ENCODE measurements at regions not wholly inside any gene's neighbourhood (a gene's known extent, or its start where the extent isn't known, plus 50 kb on each side); places are given as distances from the start of the nearest gene placed in this dataset.

DNA sequence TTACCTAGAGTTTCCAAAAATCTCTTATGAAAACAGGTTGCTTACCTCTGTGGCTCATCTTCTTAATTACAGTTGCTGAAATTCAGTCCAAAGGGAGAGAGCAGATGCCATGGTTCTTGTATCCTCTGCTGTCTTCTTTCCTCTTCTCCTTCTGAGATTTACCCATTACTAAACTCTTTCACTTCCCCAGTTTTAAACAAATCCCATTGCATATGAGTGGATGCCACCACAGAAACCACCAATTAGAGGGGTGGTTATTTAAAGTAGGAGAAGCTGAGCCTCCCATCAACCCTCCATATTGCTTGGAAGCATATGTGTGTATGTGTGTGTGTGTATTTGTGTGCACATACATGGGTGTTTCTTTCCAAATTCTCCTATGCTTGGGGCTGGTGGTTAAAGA lies 128.5 kb upstream of the KCNK1 start:
- in situ Hi-C loops (cut with MboI; ENCODE audit: low sequenced_read_pairs in 4 of 4) (no loop called here), intact Hi-C loops (cut with DNase I; ENCODE audit: low total_unique reads) (no loop called here)
- Histone ChIP-seq H3K27me3 (no peaks in the 10 kb centered on the region), H3K36me3 (no peaks in the 10 kb centered on the region), H3K9me3 (no peaks in the 10 kb centered on the region), H3K27ac (no peak overlapping the region), H3K4me1 (no peaks in the 10 kb centered on the region), H3K4me3 (no peak overlapping the region)
- ATAC-seq = no peak
- TF ChIP-seq POLR2A (IDR thresholded peaks at IDR 0.05) = no peak
- no peak for DNase-seq

DNA sequence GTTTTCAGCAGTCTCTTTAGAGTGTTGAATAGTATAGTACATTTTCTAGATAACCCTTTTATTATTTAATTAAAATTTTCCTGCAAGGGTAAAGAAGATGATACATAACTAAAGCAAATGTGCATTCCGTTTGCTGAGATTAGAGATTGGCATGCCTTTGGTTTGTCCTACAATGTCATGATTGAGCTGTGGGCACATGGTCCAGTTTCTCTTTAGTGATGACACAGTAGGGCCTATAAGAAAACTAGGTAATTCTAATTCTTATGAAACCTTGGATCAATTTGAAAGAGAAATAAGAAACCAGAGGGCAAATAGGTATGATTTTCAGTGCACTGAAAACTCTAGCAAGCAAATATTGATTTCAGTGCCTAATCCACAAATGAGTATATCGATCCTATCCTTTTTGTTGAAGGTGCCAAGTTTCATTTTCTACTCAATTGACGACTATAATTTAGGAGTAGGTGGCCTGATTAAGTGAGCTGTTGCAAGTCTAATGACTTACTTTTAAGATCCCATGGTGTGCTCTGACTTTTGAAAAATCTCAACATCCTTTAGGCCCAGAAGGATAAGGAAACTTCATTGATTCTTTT lies 128.0 kb upstream of the KCNK1 start:
- TF ChIP-seq, protein P1, sequence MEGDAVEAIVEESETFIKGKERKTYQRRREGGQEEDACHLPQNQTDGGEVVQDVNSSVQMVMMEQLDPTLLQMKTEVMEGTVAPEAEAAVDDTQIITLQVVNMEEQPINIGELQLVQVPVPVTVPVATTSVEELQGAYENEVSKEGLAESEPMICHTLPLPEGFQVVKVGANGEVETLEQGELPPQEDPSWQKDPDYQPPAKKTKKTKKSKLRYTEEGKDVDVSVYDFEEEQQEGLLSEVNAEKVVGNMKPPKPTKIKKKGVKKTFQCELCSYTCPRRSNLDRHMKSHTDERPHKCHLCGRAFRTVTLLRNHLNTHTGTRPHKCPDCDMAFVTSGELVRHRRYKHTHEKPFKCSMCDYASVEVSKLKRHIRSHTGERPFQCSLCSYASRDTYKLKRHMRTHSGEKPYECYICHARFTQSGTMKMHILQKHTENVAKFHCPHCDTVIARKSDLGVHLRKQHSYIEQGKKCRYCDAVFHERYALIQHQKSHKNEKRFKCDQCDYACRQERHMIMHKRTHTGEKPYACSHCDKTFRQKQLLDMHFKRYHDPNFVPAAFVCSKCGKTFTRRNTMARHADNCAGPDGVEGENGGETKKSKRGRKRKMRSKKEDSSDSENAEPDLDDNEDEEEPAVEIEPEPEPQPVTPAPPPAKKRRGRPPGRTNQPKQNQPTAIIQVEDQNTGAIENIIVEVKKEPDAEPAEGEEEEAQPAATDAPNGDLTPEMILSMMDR (IDR thresholded peaks at IDR 0.05 in 4 of 5, conservative IDR thresholded peaks at IDR 0.05 in 1 of 5) = no peak
- TF ChIP-seq POLR2A (IDR thresholded peaks at IDR 0.05) = no peak
- no peaks in the 10 kb centered on the region for H3K36me3 ChIP-seq
- H3K4me3 ChIP-seq = no peak overlapping the region
- no peaks in the 10 kb centered on the region for H3K4me1 ChIP-seq
- DNase-seq = no peak
- intact Hi-C loops (cut with DNase I; ENCODE audit: low total_unique reads) = no loop called here
- H3K27ac ChIP-seq = no peak overlapping the region
- in situ Hi-C loops (cut with MboI; ENCODE audit: low sequenced_read_pairs in 4 of 4) = no loop called here
- H3K9me3 ChIP-seq = no peaks in the 10 kb centered on the region
- no peak for ATAC-seq
- no peaks in the 10 kb centered on the region for H3K27me3 ChIP-seq

DNA sequence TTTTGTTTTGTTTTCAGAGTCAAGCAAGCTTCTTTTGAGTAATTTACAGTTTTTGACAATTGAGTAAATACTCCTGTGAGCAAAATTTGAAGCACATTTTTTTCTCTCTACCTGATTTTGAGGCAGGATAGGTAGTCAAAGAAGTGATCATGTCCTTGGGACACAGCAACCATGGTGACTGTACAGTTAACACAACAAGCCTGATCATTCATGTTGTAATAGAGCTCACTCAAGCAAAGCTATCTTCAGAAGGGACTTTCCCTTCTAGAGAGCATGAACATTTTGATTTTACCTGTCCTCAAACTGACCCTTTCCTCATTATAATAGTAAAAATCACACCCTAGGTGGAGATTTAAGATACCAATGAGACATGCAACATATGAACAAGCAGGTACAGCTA lies 126.5 kb upstream of the KCNK1 start:
- ATAC-seq (no peak), DNase-seq (no peak)
- Histone ChIP-seq H3K9me3 (no peaks in the 10 kb centered on the region), H3K36me3 (no peaks in the 10 kb centered on the region), H3K4me3 (no peak overlapping the region), H3K27me3 (no peaks in the 10 kb centered on the region), H3K27ac (no peak overlapping the region), H3K4me1 (no peaks in the 10 kb centered on the region)
- in situ Hi-C loops (cut with MboI; ENCODE audit: low sequenced_read_pairs in 4 of 4) = no loop called here
- intact Hi-C loops (cut with DNase I; ENCODE audit: low total_unique reads) = no loop called here
- no peak for TF ChIP-seq POLR2A (IDR thresholded peaks at IDR 0.05)
- TF ChIP-seq, protein P1 (IDR thresholded peaks at IDR 0.05 in 4 of 5, conservative IDR thresholded peaks at IDR 0.05 in 1 of 5) = no peak

DNA sequence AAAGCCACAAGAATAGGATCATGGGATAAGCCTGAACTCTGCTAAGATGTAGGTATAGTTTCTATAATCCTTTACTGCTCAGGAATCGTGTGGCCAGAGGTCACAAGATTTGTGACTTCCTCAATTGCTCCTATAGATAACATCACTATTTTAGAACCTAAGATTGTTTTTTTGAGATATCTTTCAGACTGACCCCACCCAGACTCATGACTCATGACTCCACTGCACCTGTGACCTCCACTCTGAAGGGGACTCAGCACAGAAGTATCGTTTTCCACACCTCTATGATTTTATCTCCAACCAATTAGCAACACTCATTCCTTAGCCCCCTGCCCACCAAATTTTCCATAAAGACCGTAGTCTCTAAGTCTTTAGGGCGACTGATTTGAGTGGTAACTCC lies 124.5 kb upstream of the KCNK1 start:
- no peak for DNase-seq
- no peaks in the 10 kb centered on the region for H3K27me3 ChIP-seq
- no peak for ATAC-seq
- H3K27ac ChIP-seq = no peak overlapping the region
- TF ChIP-seq, protein P1 (IDR thresholded peaks at IDR 0.05 in 4 of 5, conservative IDR thresholded peaks at IDR 0.05 in 1 of 5) = no peak
- no peak for TF ChIP-seq POLR2A (IDR thresholded peaks at IDR 0.05)
- no peak overlapping the region for H3K4me3 ChIP-seq
- H3K9me3 ChIP-seq = no peaks in the 10 kb centered on the region
- no peaks in the 10 kb centered on the region for H3K4me1 ChIP-seq
- in situ Hi-C loops (cut with MboI; ENCODE audit: low sequenced_read_pairs in 4 of 4) = no loop called here
- intact Hi-C loops (cut with DNase I; ENCODE audit: low total_unique reads) = no loop called here
- no peaks in the 10 kb centered on the region for H3K36me3 ChIP-seq

DNA sequence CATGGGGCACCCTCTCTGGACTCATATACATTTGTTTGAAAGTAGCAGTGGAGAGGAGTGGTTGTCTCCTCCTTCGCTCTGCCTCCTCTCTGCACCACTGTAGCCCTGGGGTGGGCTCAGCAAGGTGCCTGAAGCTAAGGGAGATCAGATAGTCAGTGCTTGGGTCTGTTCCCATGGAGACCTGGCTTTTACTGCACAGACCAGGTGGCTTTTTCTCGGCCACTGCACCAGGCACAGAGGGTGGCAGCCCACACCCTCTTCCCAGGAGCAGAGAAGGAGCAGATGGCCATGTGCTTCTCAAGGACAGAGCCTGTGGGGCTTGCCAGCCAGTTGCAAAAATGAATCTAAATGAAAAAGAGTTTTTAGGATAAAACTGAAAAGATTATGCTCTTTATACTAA lies 123.4 kb upstream of the KCNK1 start:
- no peak for ATAC-seq
- intact Hi-C loops (cut with DNase I; ENCODE audit: low total_unique reads) (no loop called here), in situ Hi-C loops (cut with MboI; ENCODE audit: low sequenced_read_pairs in 4 of 4) (no loop called here)
- H3K9me3 ChIP-seq = no peaks in the 10 kb centered on the region
- H3K4me3 ChIP-seq = no peak overlapping the region
- H3K27me3 ChIP-seq = no peaks in the 10 kb centered on the region
- H3K36me3 ChIP-seq = no peaks in the 10 kb centered on the region
- TF ChIP-seq, protein P1 (IDR thresholded peaks at IDR 0.05 in 4 of 5, conservative IDR thresholded peaks at IDR 0.05 in 1 of 5) = no peak
- no peak for TF ChIP-seq POLR2A (IDR thresholded peaks at IDR 0.05)
- no peaks in the 10 kb centered on the region for H3K4me1 ChIP-seq
- no peak overlapping the region for H3K27ac ChIP-seq
- no peak for DNase-seq

Measured in gastrocnemius medialis (tissue), 4 donors.